Ascending aorta (tissue), 2 donors: ENCODE measurements at regions not wholly inside any gene's neighbourhood (a gene's known extent, or its start where the extent isn't known, plus 50 kb on each side); places are given as distances from the start of the nearest gene placed in this dataset.

Source experiments
- DNase-seq, 2 donors: peaks; one replicate each; pipeline ENCODE4 v3.0.0-alpha.2; 2019; ENCODE audit warnings: low spot score in 2 of 2
- H3K27ac ChIP-seq, 2 donors: fragments of 200-600 bp; sonication (generic); one replicate each; pipeline ENCODE4 v1.5.1; 2016 to 2017; ENCODE audit warnings: mild to moderate bottlenecking in 1 of 2
- H3K27me3 ChIP-seq: fragments of 200-600 bp; sonication (generic); one replicate; pipeline ENCODE4 v1.5.1; 2017
- H3K36me3 ChIP-seq, 2 donors: fragments of 200-600 bp; sonication (generic); one replicate each; pipeline ENCODE4 v1.5.1; 2016
- H3K4me1 ChIP-seq, 2 donors: fragments of 200-600 bp; sonication (generic); one replicate each; pipeline ENCODE4 v1.5.1; 2016 to 2017; ENCODE audit warnings: mild to moderate bottlenecking in 1 of 2
- H3K4me3 ChIP-seq, 2 donors: fragments of 200-600 bp; sonication (generic); one replicate each; pipeline ENCODE4 v1.5.1; 2016 to 2017; ENCODE audit warnings: mild to moderate bottlenecking in 1 of 2
- H3K9me3 ChIP-seq, 2 donors: fragments of 200-600 bp; sonication (generic); one replicate each; pipeline ENCODE4 v1.5.1; 2016
- CTCF ChIP-seq, 3 experiments: fragments of 200-600 bp in 2 of 3; fragments of 450-650 bp in 1 of 3; sonication (generic) in 2 of 3; IDR thresholded peaks; one replicate each; pipeline ENCODE4 v1.5.1; 2016 to 2019; ENCODE audit warnings: antibody characterized with exemption in 3 of 3, mild to moderate bottlenecking in 1 of 3, moderate library complexity in 1 of 3
- intact Hi-C: fragments of 100-400 bp; cut with DNase I; formaldehyde crosslinking; loops from one replicate; pipeline ENCODE4 v1.15.1; 2023

GRCh38 chr9:109868207-109868606 lies 88.2 kb downstream of the PALM2AKAP2 start:
- Histone ChIP-seq H3K9me3 (no peaks in the 10 kb centered on the region), H3K36me3 (no peaks in the 10 kb centered on the region), H3K27ac (peak overlapping the region in 1 of 2 donors; percentile 43), H3K27me3 (no peaks in the 10 kb centered on the region), H3K4me1 (peaks cover 5 to 23% of the 10 kb centered on the region in 2 donors), H3K4me3 (peak overlapping the region in 1 of 2 donors; percentile 35)
- intact Hi-C loops = no loop called here
- DNase-seq = no peak
- TF ChIP-seq CTCF (IDR thresholded peaks at IDR 0.05) = no peak

- intact Hi-C loops = no loop called here
- no peaks in the 10 kb centered on the region for H3K36me3 ChIP-seq
- no peak overlapping the region for H3K4me3 ChIP-seq
- peaks cover 5 to 23% of the 10 kb centered on the region in 2 donors for H3K4me1 ChIP-seq
- H3K27ac ChIP-seq = peak overlapping the region in 1 of 2 donors; percentile 6
- H3K9me3 ChIP-seq = no peaks in the 10 kb centered on the region
- H3K27me3 ChIP-seq = no peaks in the 10 kb centered on the region
- TF ChIP-seq CTCF (IDR thresholded peaks at IDR 0.05) = no peak
- no peak for DNase-seq
Measured at GRCh38 chr9:109868722-109869121, 88.7 kb downstream of the PALM2AKAP2 start.

- Histone ChIP-seq H3K27ac (no peak overlapping the region), H3K4me3 (no peak overlapping the region), H3K36me3 (no peaks in the 10 kb centered on the region), H3K4me1 (peaks cover 5 to 23% of the 10 kb centered on the region in 2 donors), H3K9me3 (no peaks in the 10 kb centered on the region), H3K27me3 (no peaks in the 10 kb centered on the region)
- intact Hi-C loops = no loop called here
- no peak for DNase-seq
- TF ChIP-seq CTCF (IDR thresholded peaks at IDR 0.05) = no peak
Measured at GRCh38 chr9:109870365-109870764, 90.4 kb downstream of the PALM2AKAP2 start.

GRCh38 chr9:109872901-109873300 lies 92.9 kb downstream of the PALM2AKAP2 start:
- intact Hi-C loops = no loop called here
- H3K27ac ChIP-seq = no peak overlapping the region
- H3K4me3 ChIP-seq = no peak overlapping the region
- no peak for DNase-seq
- H3K4me1 ChIP-seq = peaks cover 5 to 12% of the 10 kb centered on the region in 2 donors
- no peaks in the 10 kb centered on the region for H3K36me3 ChIP-seq
- H3K27me3 ChIP-seq = no peaks in the 10 kb centered on the region
- no peak for TF ChIP-seq CTCF (IDR thresholded peaks at IDR 0.05)
- H3K9me3 ChIP-seq = no peaks in the 10 kb centered on the region

- H3K27ac ChIP-seq = no peak overlapping the region
- no peak for DNase-seq
- no peaks in the 10 kb centered on the region for H3K4me1 ChIP-seq
- H3K27me3 ChIP-seq = no peaks in the 10 kb centered on the region
- H3K36me3 ChIP-seq = peaks cover 0 to 4% of the 10 kb centered on the region in 2 donors
- intact Hi-C loops = no loop called here
- no peak overlapping the region for H3K4me3 ChIP-seq
- H3K9me3 ChIP-seq = no peaks in the 10 kb centered on the region
- TF ChIP-seq CTCF (IDR thresholded peaks at IDR 0.05) = no peak
Measured at GRCh38 chr9:109875495-109876129, 95.6 kb downstream of the PALM2AKAP2 start.
